IPS-15b (cell line): ENCODE measurements at regions not wholly inside any gene's neighbourhood (a gene's known extent, or its start where the extent isn't known, plus 50 kb on each side); places are given as distances from the start of the nearest gene placed in this dataset.
"Not testable (repeated sequence)": the region's sequence is repeated elsewhere in the genome, so short reads cannot be mapped to it uniquely, and the experiment has no call there.

Source experiments
- H3K27me3 ChIP-seq: one replicate; pipeline ENCODE4 v1.6.1; 2013; ENCODE audit warnings: low read length; ENCODE audit not compliant: control insufficient read depth, insufficient read depth
- H3K36me3 ChIP-seq: one replicate; pipeline ENCODE4 v1.6.1; 2013; ENCODE audit warnings: low read length; ENCODE audit not compliant: control insufficient read depth, insufficient read depth
- H3K4me1 ChIP-seq: one replicate; pipeline ENCODE4 v1.6.1; 2013; ENCODE audit warnings: mild to moderate bottlenecking, low read length; ENCODE audit not compliant: control insufficient read depth, insufficient read depth
- H3K4me3 ChIP-seq: one replicate; pipeline ENCODE4 v1.5.1; 2013; ENCODE audit warnings: low read depth, low read length
- H3K9ac ChIP-seq: one replicate; pipeline ENCODE4 v1.6.1; 2013; ENCODE audit warnings: low read depth, mild to moderate bottlenecking, low read length
- H3K9me3 ChIP-seq: one replicate; pipeline ENCODE4 v1.6.1; 2013; ENCODE audit warnings: mild to moderate bottlenecking, low read length; ENCODE audit not compliant: control insufficient read depth, insufficient read depth

DNA sequence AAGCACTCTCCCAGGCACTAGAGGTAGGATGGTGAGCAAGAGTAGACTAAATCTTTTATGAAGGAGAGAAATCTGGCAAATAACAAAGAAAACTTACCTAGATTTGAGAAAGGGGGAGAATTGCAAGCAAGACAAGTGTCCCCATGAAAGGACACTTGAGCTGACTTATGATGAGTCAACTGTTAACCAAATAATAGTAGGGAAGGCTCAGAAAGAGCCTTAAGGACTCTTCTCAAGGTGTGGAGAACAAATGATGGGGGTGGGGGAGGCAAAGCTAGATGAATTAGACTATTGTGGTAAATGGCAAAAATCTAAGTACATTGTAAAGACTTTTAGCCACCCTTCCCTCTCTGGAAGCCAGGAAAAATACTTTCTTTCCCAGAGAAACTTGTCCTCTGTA lies 77.6 kb upstream of the RASA1 start:
- Histone ChIP-seq H3K4me1 (no peaks in the 10 kb centered on the region), H3K4me3 (no peak overlapping the region), H3K9ac (no peak overlapping the region), H3K27me3 (no peaks in the 10 kb centered on the region), H3K36me3 (no peaks in the 10 kb centered on the region), H3K9me3 (no peaks in the 10 kb centered on the region)

DNA sequence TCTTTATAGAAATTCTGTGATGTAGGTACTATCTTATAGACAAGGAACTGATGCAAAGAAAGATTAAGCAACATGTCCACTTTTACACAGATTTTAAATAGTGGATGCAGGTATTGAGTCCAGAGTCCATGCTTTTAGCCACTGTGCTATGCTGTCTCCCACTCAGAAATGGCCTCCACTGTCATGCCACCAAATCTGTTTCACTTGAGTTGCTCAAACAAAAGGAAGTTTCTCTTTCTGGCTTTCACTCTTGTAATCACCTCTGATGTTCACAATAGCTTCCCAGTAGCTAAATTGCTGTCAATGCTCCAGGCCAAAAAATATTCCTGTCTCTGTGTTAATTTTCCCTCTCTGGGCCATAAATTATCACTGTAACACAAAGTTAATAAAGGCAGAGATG lies 77.0 kb upstream of the RASA1 start:
- Histone ChIP-seq H3K4me1 (no peaks in the 10 kb centered on the region), H3K36me3 (no peaks in the 10 kb centered on the region), H3K27me3 (no peaks in the 10 kb centered on the region), H3K9me3 (no peaks in the 10 kb centered on the region), H3K4me3 (no peak overlapping the region), H3K9ac (no peak overlapping the region)

DNA sequence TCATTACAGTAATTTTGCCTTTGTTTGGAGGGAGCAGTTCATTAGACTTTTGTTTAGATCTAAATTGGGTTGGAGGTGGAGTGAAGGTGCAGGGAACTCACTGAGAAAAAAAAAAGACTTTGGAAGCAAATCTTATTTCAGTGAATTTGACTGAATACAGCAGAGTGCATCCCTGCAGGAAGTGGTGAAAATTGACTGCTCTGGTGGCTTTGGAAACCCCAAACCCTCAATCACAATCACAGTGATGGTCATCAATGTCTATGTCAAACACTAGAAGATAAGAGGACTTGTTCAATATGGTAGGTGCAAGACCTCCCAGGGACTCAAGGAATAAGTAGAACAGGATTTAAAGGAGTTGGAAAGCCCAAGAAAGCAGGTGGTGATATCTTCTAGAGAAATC lies 76.0 kb upstream of the RASA1 start:
- Histone ChIP-seq H3K27me3 (no peaks in the 10 kb centered on the region), H3K4me3 (no peak overlapping the region), H3K9ac (no peak overlapping the region), H3K36me3 (no peaks in the 10 kb centered on the region), H3K4me1 (no peaks in the 10 kb centered on the region), H3K9me3 (no peaks in the 10 kb centered on the region)

- Histone ChIP-seq H3K9ac (no peak overlapping the region), H3K4me3 (no peak overlapping the region), H3K27me3 (no peaks in the 10 kb centered on the region), H3K9me3 (no peaks in the 10 kb centered on the region), H3K4me1 (no peaks in the 10 kb centered on the region), H3K36me3 (no peaks in the 10 kb centered on the region)
These were observed 72.5 kb upstream of the RASA1 start for GRCh38 chr5:87195104-87195591.

DNA sequence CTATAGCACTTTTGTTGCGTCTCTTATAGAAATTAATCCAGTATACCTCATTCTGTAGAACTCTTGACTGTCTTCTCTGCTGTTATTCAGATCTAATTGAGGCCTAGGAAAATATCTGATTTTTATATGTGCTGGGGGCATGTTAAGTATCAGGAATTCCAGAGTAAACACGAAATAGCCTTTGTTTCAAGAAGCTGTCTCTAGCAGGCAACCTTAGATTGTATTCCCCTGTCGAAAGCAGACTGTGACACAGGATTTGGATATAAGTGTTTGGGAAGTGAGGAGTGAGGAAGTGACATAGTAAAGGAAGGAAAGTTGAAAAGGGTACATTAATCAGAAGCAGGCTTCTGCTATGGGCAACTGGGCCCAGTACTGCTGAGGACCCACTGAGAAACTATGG lies 72.1 kb upstream of the RASA1 start:
- Histone ChIP-seq H3K4me3 (no peak overlapping the region), H3K27me3 (no peaks in the 10 kb centered on the region), H3K36me3 (no peaks in the 10 kb centered on the region), H3K9me3 (no peaks in the 10 kb centered on the region), H3K9ac (no peak overlapping the region), H3K4me1 (no peaks in the 10 kb centered on the region)

DNA sequence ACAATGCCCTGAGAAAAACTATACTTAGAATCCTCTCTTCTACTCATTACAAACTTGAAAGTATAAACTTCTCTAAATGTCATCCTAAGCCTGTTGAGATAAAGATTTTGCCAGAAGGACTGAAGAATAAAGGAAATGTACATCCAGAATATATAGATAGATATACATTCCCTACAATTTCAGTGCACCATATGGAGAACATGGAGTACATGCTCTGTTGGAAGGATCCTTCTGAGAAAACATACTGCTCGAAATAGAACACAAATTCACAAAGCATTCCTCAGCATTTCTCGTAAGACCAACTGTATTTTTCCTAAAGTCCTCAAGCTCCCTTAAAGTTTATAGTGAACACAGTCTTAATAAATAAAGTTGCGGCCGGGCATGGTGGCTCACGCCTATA lies 69.7 kb upstream of the RASA1 start:
- H3K4me3 ChIP-seq, result no peak overlapping the region
- no peaks in the 10 kb centered on the region for H3K36me3 ChIP-seq
- H3K27me3 ChIP-seq, result no peaks in the 10 kb centered on the region
- no peak overlapping the region for H3K9ac ChIP-seq
- H3K4me1 ChIP-seq, result no peaks in the 10 kb centered on the region
- H3K9me3 ChIP-seq, result no peaks in the 10 kb centered on the region

DNA sequence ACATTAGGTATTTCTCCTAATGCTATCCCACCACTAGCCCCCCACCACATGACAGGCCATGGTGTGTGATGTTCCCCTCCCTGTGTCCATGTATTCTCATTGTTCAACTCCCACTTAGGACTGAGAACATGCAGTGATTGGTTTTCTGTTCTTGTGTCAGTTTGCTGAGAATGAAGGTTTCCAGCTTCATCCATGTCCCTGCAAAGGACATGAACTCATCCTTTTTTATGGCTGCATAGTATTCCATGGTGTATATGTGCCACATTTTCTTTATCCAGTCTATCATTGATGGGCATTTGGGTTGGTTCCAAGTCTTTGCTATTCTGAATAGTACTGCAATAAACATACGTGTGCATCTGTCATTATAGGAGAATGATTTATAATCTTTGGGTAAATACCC lies 68.4 kb upstream of the RASA1 start:
- not testable (repeated sequence) for H3K4me3 ChIP-seq, H3K9me3 ChIP-seq, H3K36me3 ChIP-seq, H3K27me3 ChIP-seq, H3K9ac ChIP-seq, H3K4me1 ChIP-seq

GRCh38 chr5:87199704-87200103 lies 68.0 kb upstream of the RASA1 start:
- not testable (repeated sequence) for H3K36me3 ChIP-seq, H3K9me3 ChIP-seq, H3K4me1 ChIP-seq, H3K4me3 ChIP-seq, H3K27me3 ChIP-seq, H3K9ac ChIP-seq

GRCh38 chr5:87210076-87210475 lies 57.6 kb upstream of the RASA1 start:
- no peaks in the 10 kb centered on the region for H3K36me3 ChIP-seq
- no peak overlapping the region for H3K9ac ChIP-seq
- H3K27me3 ChIP-seq, result no peaks in the 10 kb centered on the region
- no peaks in the 10 kb centered on the region for H3K9me3 ChIP-seq
- no peaks in the 10 kb centered on the region for H3K4me1 ChIP-seq
- H3K4me3 ChIP-seq, result no peak overlapping the region

GRCh38 chr5:87210743-87211142 lies 56.9 kb upstream of the RASA1 start:
- no peak overlapping the region for H3K9ac ChIP-seq
- H3K4me1 ChIP-seq, result no peaks in the 10 kb centered on the region
- H3K4me3 ChIP-seq, result no peak overlapping the region
- no peaks in the 10 kb centered on the region for H3K9me3 ChIP-seq
- H3K36me3 ChIP-seq, result no peaks in the 10 kb centered on the region
- no peaks in the 10 kb centered on the region for H3K27me3 ChIP-seq

DNA sequence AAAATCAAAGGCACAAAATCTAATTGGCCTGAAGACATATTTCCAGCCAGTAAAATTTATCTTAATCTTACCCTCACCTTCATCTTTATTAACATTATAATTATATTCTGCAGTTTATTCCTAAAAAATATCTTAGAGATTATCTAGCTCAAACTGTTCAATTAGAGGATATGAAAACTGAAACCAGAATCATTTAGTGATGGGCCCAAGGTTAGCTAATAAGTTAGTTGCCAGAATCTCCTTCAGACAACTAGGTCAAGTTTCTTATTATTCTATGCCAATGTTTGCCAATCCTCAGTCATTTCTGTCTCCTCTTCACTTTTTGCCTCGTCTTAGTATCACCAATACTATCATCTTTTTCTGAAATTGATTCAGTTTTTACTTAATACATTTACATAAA lies 56.0 kb upstream of the RASA1 start:
- no peak overlapping the region for H3K4me3 ChIP-seq
- no peaks in the 10 kb centered on the region for H3K27me3 ChIP-seq
- H3K36me3 ChIP-seq, result no peaks in the 10 kb centered on the region
- no peaks in the 10 kb centered on the region for H3K4me1 ChIP-seq
- H3K9me3 ChIP-seq, result no peaks in the 10 kb centered on the region
- no peak overlapping the region for H3K9ac ChIP-seq

DNA sequence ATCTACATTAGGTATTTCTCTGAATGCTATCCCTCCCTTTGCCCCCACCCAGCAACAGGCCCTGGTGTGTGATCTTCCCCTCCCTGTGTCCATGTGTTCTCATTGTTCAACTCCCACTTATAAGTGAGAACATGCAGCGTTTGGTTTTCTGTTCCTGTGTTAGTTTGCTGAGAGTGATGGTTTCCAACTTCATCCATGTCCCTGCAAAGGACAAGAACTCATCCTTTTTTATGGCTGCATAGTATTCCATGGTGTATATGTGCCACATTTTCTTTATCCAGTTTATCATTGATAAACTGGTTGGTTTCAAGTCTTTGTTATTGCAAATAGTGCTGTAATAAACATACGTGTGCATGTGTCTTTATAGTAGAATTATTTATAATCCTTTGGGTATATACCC lies 55.5 kb upstream of the RASA1 start:
- H3K36me3 ChIP-seq, H3K9ac ChIP-seq, H3K9me3 ChIP-seq, H3K4me1 ChIP-seq, H3K4me3 ChIP-seq, H3K27me3 ChIP-seq: not testable (repeated sequence)

DNA sequence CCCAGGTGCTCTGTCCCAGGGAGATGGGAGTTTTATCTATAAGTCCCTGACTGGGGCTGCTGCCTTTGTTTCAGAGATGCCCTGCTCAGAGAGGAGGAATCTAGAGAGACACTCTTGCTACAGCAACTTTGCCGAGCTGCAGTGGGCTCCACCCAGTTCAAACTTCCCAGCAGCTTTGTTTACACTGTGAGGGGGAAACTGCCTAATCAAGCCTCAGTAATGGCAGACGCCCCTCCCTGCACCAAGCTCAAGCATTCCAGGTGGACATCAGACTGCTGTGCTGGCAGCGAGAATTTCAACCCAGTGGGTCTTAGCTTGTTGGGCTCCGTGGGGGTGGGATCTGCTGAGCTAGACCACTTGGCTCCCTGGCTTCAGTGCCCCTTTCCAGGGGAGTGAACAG lies 50.2 kb upstream of the RASA1 start:
- H3K4me3 ChIP-seq, H3K27me3 ChIP-seq, H3K4me1 ChIP-seq, H3K9me3 ChIP-seq, H3K36me3 ChIP-seq, H3K9ac ChIP-seq: not testable (repeated sequence)
